CD4-positive, alpha-beta T cell (primary cell): ENCODE measurements at regions not wholly inside any gene's neighbourhood (a gene's known extent, or its start where the extent isn't known, plus 50 kb on each side); places are given as distances from the start of the nearest gene placed in this dataset.

ENCODE experiments used
- ATAC-seq: fragments of 200-7000 bp; cut with Tn5 transposase; one replicate; pipeline ENCODE4 v1.10.0; 2022; ENCODE audit warnings: mild to moderate bottlenecking; ENCODE audit not compliant: poor library complexity
- CTCF ChIA-PET: fragments of 350-600 bp; sonication (Branson Sonifier 250); formaldehyde crosslinking; loops from one replicate; lab custom pipeline; 2021; ENCODE audit warnings: antibody characterized with exemption, inconsistent platforms; lab: Charles Lee
- POLR2A ChIA-PET: fragments of 350-600 bp; sonication (Branson Sonifier 250); formaldehyde crosslinking; loops from one replicate; lab custom pipeline; 2021; ENCODE audit warnings: antibody characterized with exemption, inconsistent platforms; lab: Charles Lee
- DNase-seq, 14 experiments: peaks; one replicate each; pipeline ENCODE4 v3.0.0-alpha.2; 2013 to 2020; ENCODE audit warnings: mixed read lengths in 2 of 14
- H3K27ac ChIP-seq, 2 donors: one replicate each; pipeline versions ENCODE4 v1.5.1 to v1.7.0; 2013; ENCODE audit warnings: low read length in 2 of 2, low read depth in 1 of 2, mild to moderate bottlenecking in 1 of 2
- H3K27me3 ChIP-seq, 2 experiments: 1 replicate in 1 of 2; 2 replicates in 1 of 2; pipeline versions ENCODE4 v1.6.1 to v1.7.0; 2013; ENCODE audit warnings: low read length in 2 of 2, control low read depth in 1 of 2, mild to moderate bottlenecking in 1 of 2, moderate library complexity in 1 of 2; ENCODE audit not compliant: insufficient read depth in 2 of 2, control insufficient read depth in 1 of 2
- H3K36me3 ChIP-seq: one replicate; pipeline ENCODE4 v1.6.1; 2013; ENCODE audit warnings: low read length, control low read depth; ENCODE audit not compliant: insufficient read depth
- H3K4me1 ChIP-seq: one replicate; pipeline ENCODE4 v1.6.1; 2013; ENCODE audit warnings: low read length, control low read depth; ENCODE audit not compliant: insufficient read depth
- H3K4me3 ChIP-seq: one replicate; pipeline ENCODE4 v1.5.1; 2013; ENCODE audit warnings: mild to moderate bottlenecking, low read length, moderate library complexity
- H3K9me3 ChIP-seq, 2 experiments: 1 replicate in 1 of 2; 2 replicates in 1 of 2; pipeline versions ENCODE4 v1.6.1 to v1.7.0; 2013; ENCODE audit warnings: low read length in 2 of 2, mild to moderate bottlenecking in 2 of 2, control low read depth in 1 of 2, moderate library complexity in 1 of 2; ENCODE audit not compliant: control insufficient read depth in 1 of 2, insufficient read depth in 1 of 2
- H3K27ac Mint-ChIP-seq: one replicate; pipeline ENCODE4 v1.8.0; 2020; ENCODE audit warnings: mixed read lengths
- H3K27me3 Mint-ChIP-seq: one replicate; pipeline ENCODE4 v1.8.0; 2021; ENCODE audit warnings: mixed read lengths
- H3K36me3 Mint-ChIP-seq: one replicate; pipeline ENCODE4 v1.8.0; 2021; ENCODE audit warnings: low read depth, mixed read lengths
- H3K4me1 Mint-ChIP-seq: one replicate; pipeline ENCODE4 v1.8.0; 2021; ENCODE audit warnings: low read depth, mixed read lengths
- H3K4me3 Mint-ChIP-seq: one replicate; pipeline ENCODE4 v1.8.0; 2020; ENCODE audit warnings: mild to moderate bottlenecking, mixed read lengths
- H3K9me3 Mint-ChIP-seq: one replicate; pipeline ENCODE4 v1.8.0; 2020; ENCODE audit warnings: mixed read lengths
- CTCF ChIP-seq: fragments of 200-600 bp; IDR thresholded peaks from one replicate; pipeline ENCODE4 v1.8.0; 2022; ENCODE audit warnings: antibody characterized with exemption, mild to moderate bottlenecking
- intact Hi-C, 2 experiments: fragments of 100-400 bp; cut with DNase I in 1 of 2; cut with micrococcal nuclease in 1 of 2; formaldehyde crosslinking; loops; one replicate each; pipeline versions ENCODE4 v1.15.1 to v1.9.0; 2023 to 2025; cut with DNase I, micrococcal nuclease

- ATAC-seq (no peak), DNase-seq (no peak)
- Mint-ChIP-seq H3K9me3 (peaks cover 5% of the 10 kb centered on the region), H3K27me3 (no peaks in the 10 kb centered on the region), H3K36me3 (no peaks in the 10 kb centered on the region), H3K4me1 (no peaks in the 10 kb centered on the region), H3K4me3 (no peak overlapping the region), H3K27ac (no peak overlapping the region)
- Histone ChIP-seq H3K27me3 (no peaks in the 10 kb centered on the region), H3K27ac (no peak overlapping the region), H3K36me3 (no peaks in the 10 kb centered on the region), H3K9me3 (no peaks in the 10 kb centered on the region), H3K4me3 (no peak overlapping the region), H3K4me1 (no peaks in the 10 kb centered on the region)
- ChIA-PET POLR2A (no interaction called here), CTCF (no interaction called here)
- TF ChIP-seq CTCF, result no peak
- intact Hi-C loops, result no loop called here
These were observed 592.2 kb upstream of the CADM1 start for GRCh38 chr11:116096272-116096995.

GRCh38 chr11:116093481-116094270, 589.5 kb upstream of the CADM1 start:
- Histone ChIP-seq H3K4me1 (no peaks in the 10 kb centered on the region), H3K4me3 (no peak overlapping the region), H3K9me3 (no peaks in the 10 kb centered on the region), H3K27me3 (no peaks in the 10 kb centered on the region), H3K27ac (no peak overlapping the region), H3K36me3 (no peaks in the 10 kb centered on the region)
- H3K36me3 Mint-ChIP-seq, result no peaks in the 10 kb centered on the region
- POLR2A ChIA-PET, result no interaction called here
- ATAC-seq (no peak), DNase-seq (no peak)
- H3K4me1 Mint-ChIP-seq, result no peaks in the 10 kb centered on the region
- peaks cover 5% of the 10 kb centered on the region for H3K9me3 Mint-ChIP-seq
- TF ChIP-seq CTCF, result no peak
- no peak overlapping the region for H3K27ac Mint-ChIP-seq
- H3K27me3 Mint-ChIP-seq, result no peaks in the 10 kb centered on the region
- no peak overlapping the region for H3K4me3 Mint-ChIP-seq
- intact Hi-C loops, result no loop called here
- CTCF ChIA-PET, result no interaction called here

GRCh38 chr11:116093065-116093464, 588.9 kb upstream of the CADM1 start:
- intact Hi-C loops, result no loop called here
- ChIA-PET POLR2A (no interaction called here), CTCF (no interaction called here)
- no peak for ATAC-seq
- H3K36me3 ChIP-seq, result no peaks in the 10 kb centered on the region
- no peak for DNase-seq
- no peaks in the 10 kb centered on the region for H3K9me3 ChIP-seq
- Mint-ChIP-seq H3K4me3 (no peak overlapping the region), H3K27ac (no peak overlapping the region), H3K9me3 (peaks cover 7% of the 10 kb centered on the region), H3K36me3 (no peaks in the 10 kb centered on the region), H3K27me3 (no peaks in the 10 kb centered on the region), H3K4me1 (no peaks in the 10 kb centered on the region)
- no peaks in the 10 kb centered on the region for H3K4me1 ChIP-seq
- no peak overlapping the region for H3K4me3 ChIP-seq
- TF ChIP-seq CTCF, result no peak
- H3K27ac ChIP-seq, result no peak overlapping the region
- no peaks in the 10 kb centered on the region for H3K27me3 ChIP-seq
